CD4-positive, alpha-beta memory T cell (primary cell): ENCODE measurements at regions not wholly inside any gene's neighbourhood (a gene's known extent, or its start where the extent isn't known, plus 50 kb on each side); places are given as distances from the start of the nearest gene placed in this dataset.

Experiments
- CTCF ChIA-PET: fragments of 350-600 bp; sonication (Branson Sonifier 250); formaldehyde crosslinking; loops from one replicate; lab custom pipeline; 2021; ENCODE audit warnings: inconsistent platforms; ENCODE audit not compliant: partially characterized antibody; lab: Charles Lee
- POLR2A ChIA-PET: fragments of 350-600 bp; sonication (Branson Sonifier 250); formaldehyde crosslinking; loops from one replicate; lab custom pipeline; 2021; ENCODE audit not compliant: partially characterized antibody; lab: Charles Lee
- DNase-seq, 5 donors: peaks; one replicate each; pipeline versions ENCODE4 v3.0.0 to v3.0.0-alpha.2; 2020 to 2022; ENCODE audit warnings: mixed read lengths in 1 of 5
- H3K27ac ChIP-seq: one replicate; pipeline ENCODE4 v1.7.0; 2013; ENCODE audit warnings: low read depth, low read length
- H3K27me3 ChIP-seq: 2 replicates; pipeline ENCODE4 v1.7.0; 2013; ENCODE audit warnings: mild to moderate bottlenecking, low read length, moderate library complexity; ENCODE audit not compliant: insufficient read depth
- H3K36me3 ChIP-seq: 2 replicates; pipeline ENCODE4 v1.7.0; 2013; ENCODE audit warnings: mild to moderate bottlenecking, low read length, moderate library complexity; ENCODE audit not compliant: insufficient read depth
- H3K4me1 ChIP-seq: 2 replicates; pipeline ENCODE4 v1.7.0; 2013; ENCODE audit warnings: mild to moderate bottlenecking, low read length, moderate library complexity; ENCODE audit not compliant: insufficient read depth
- H3K4me3 ChIP-seq, 2 donors: one replicate each; pipeline ENCODE4 v1.7.0; 2013; ENCODE audit warnings: low read length in 2 of 2, mild to moderate bottlenecking in 1 of 2
- H3K9me3 ChIP-seq, 2 donors: one replicate each; pipeline ENCODE4 v1.7.0; 2013; ENCODE audit warnings: low read length in 2 of 2, control low read depth in 1 of 2; ENCODE audit not compliant: control insufficient read depth in 1 of 2
- H3K27ac Mint-ChIP-seq, 7 donors: one replicate each; pipeline ENCODE4 v1.8.0; 2020 to 2021; ENCODE audit warnings: mixed read lengths in 7 of 7, mild to moderate bottlenecking in 6 of 7, inconsistent platforms in 3 of 7, moderate library complexity in 3 of 7
- H3K27me3 Mint-ChIP-seq, 2 donors: one replicate each; pipeline ENCODE4 v1.8.0; 2020 to 2021; ENCODE audit warnings: mixed read lengths in 2 of 2
- H3K36me3 Mint-ChIP-seq, 2 donors: one replicate each; pipeline ENCODE4 v1.8.0; 2020 to 2021; ENCODE audit warnings: mixed read lengths in 2 of 2, inconsistent platforms in 1 of 2, mild to moderate bottlenecking in 1 of 2
- H3K4me1 Mint-ChIP-seq, 4 donors: one replicate each; pipeline ENCODE4 v1.8.0; 2020 to 2021; ENCODE audit warnings: mixed read lengths in 4 of 4, mild to moderate bottlenecking in 1 of 4
- H3K4me3 Mint-ChIP-seq, 8 donors: one replicate each; pipeline ENCODE4 v1.8.0; 2020 to 2021; ENCODE audit warnings: mixed read lengths in 8 of 8, mild to moderate bottlenecking in 7 of 8, moderate library complexity in 6 of 8, inconsistent platforms in 3 of 8
- H3K9me3 Mint-ChIP-seq, 8 donors: one replicate each; pipeline ENCODE4 v1.8.0; 2020 to 2021; ENCODE audit warnings: mixed read lengths in 8 of 8, mild to moderate bottlenecking in 5 of 8, inconsistent platforms in 3 of 8, moderate library complexity in 1 of 8
- intact Hi-C: fragments of 100-400 bp; cut with micrococcal nuclease; formaldehyde crosslinking; loops from one replicate; pipeline ENCODE4 v1.15.1; 2023

DNA sequence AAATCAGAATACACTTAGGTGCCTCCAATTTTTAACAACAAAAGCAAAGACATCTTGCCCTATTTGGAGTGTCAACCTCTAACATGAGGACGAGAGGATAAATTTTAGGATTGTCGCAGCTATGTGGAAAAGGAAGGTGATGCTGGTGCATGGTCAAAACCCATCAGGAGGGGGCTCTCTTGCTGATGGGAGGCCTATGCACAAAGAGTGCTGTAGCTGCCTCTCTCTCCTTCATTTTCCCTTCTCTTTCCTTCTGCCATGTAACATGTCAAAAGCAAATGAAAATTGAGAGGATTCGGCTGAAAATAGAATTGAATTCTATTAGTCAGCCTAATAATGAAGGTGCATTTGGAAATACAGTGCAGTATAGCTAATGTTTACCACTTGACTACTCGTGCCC, 578.7 kb upstream of the ZNF462 start:
- ChIA-PET CTCF (no interaction called here), POLR2A (no interaction called here)
- Histone ChIP-seq H3K36me3 (no peaks in the 10 kb centered on the region), H3K4me3 (no peak overlapping the region), H3K4me1 (no peaks in the 10 kb centered on the region), H3K9me3 (no peaks in the 10 kb centered on the region), H3K27me3 (no peaks in the 10 kb centered on the region), H3K27ac (no peak overlapping the region)
- intact Hi-C loops: no loop called here
- no peak for DNase-seq
- no peaks in the 10 kb centered on the region for H3K4me1 Mint-ChIP-seq
- peaks cover 0 to 42% (median 16%) of the 10 kb centered on the region in 8 donors for H3K9me3 Mint-ChIP-seq
- no peaks in the 10 kb centered on the region for H3K27me3 Mint-ChIP-seq
- H3K27ac Mint-ChIP-seq: no peak overlapping the region
- H3K4me3 Mint-ChIP-seq: no peak overlapping the region
- no peaks in the 10 kb centered on the region for H3K36me3 Mint-ChIP-seq

GRCh38 chr9:106286249-106286648, 576.7 kb upstream of the ZNF462 start:
- no peaks in the 10 kb centered on the region for H3K9me3 ChIP-seq
- Mint-ChIP-seq H3K4me1 (no peaks in the 10 kb centered on the region), H3K27ac (no peak overlapping the region), H3K9me3 (peaks cover 2 to 43% (median 16%) of the 10 kb centered on the region in 8 donors), H3K27me3 (no peaks in the 10 kb centered on the region), H3K36me3 (no peaks in the 10 kb centered on the region), H3K4me3 (no peak overlapping the region)
- no peak for DNase-seq
- H3K4me3 ChIP-seq: no peak overlapping the region
- H3K36me3 ChIP-seq: no peaks in the 10 kb centered on the region
- H3K4me1 ChIP-seq: no peaks in the 10 kb centered on the region
- no peak overlapping the region for H3K27ac ChIP-seq
- CTCF ChIA-PET: no interaction called here
- POLR2A ChIA-PET: no interaction called here
- intact Hi-C loops: no loop called here
- no peaks in the 10 kb centered on the region for H3K27me3 ChIP-seq

- H3K4me1 ChIP-seq: no peaks in the 10 kb centered on the region
- ChIA-PET POLR2A (no interaction called here), CTCF (no interaction called here)
- no peaks in the 10 kb centered on the region for H3K27me3 ChIP-seq
- no peaks in the 10 kb centered on the region for H3K4me1 Mint-ChIP-seq
- no peaks in the 10 kb centered on the region for H3K36me3 Mint-ChIP-seq
- H3K9me3 Mint-ChIP-seq: peaks cover 0 to 40% (median 18%) of the 10 kb centered on the region in 8 donors
- H3K9me3 ChIP-seq: no peaks in the 10 kb centered on the region
- no peaks in the 10 kb centered on the region for H3K36me3 ChIP-seq
- no peak overlapping the region for H3K4me3 Mint-ChIP-seq
- no peaks in the 10 kb centered on the region for H3K27me3 Mint-ChIP-seq
- intact Hi-C loops: no loop called here
- H3K27ac ChIP-seq: no peak overlapping the region
- no peak for DNase-seq
- H3K27ac Mint-ChIP-seq: no peak overlapping the region
- H3K4me3 ChIP-seq: no peak overlapping the region
These were observed 575.8 kb upstream of the ZNF462 start for GRCh38 chr9:106287091-106287631.

DNA sequence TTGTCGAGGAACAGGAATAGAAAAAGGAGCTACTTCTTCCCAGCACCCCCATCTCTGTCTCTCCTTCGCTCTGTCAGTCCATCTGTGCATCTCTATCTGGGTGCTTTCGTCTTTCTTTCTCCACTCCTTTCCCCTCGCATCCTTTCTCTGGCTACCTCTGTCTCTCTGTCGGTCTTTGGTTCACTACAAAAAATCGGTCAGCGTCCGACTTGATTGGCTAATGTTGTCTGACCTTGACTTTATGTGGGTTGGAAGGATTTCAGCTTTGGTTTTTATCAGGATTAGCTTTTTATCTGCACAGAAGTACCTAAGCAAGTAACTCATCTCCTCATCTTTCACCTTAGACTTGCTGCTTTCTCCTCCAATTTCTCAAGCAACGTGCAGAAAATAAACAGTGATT, 575.2 kb upstream of the ZNF462 start:
- no peak overlapping the region for H3K27ac Mint-ChIP-seq

GRCh38 chr9:106288689-106289088, 574.3 kb upstream of the ZNF462 start:
- H3K36me3 Mint-ChIP-seq: no peaks in the 10 kb centered on the region
- H3K27me3 Mint-ChIP-seq: no peaks in the 10 kb centered on the region
- intact Hi-C loops: no loop called here
- Histone ChIP-seq H3K9me3 (no peaks in the 10 kb centered on the region), H3K27me3 (no peaks in the 10 kb centered on the region), H3K4me1 (no peaks in the 10 kb centered on the region), H3K4me3 (no peak overlapping the region), H3K27ac (no peak overlapping the region), H3K36me3 (no peaks in the 10 kb centered on the region)
- ChIA-PET CTCF (no interaction called here), POLR2A (no interaction called here)
- H3K4me3 Mint-ChIP-seq: no peak overlapping the region
- no peaks in the 10 kb centered on the region for H3K4me1 Mint-ChIP-seq
- no peak overlapping the region for H3K27ac Mint-ChIP-seq
- peaks cover 0 to 30% (median 13%) of the 10 kb centered on the region in 8 donors for H3K9me3 Mint-ChIP-seq
- DNase-seq: no peak

More for the DNA sequence above, 575.2 kb upstream of the ZNF462 start:
- CTCF ChIA-PET: no interaction called here
- H3K27me3 Mint-ChIP-seq: no peaks in the 10 kb centered on the region
- Histone ChIP-seq H3K27me3 (no peaks in the 10 kb centered on the region), H3K4me1 (no peaks in the 10 kb centered on the region), H3K27ac (no peak overlapping the region), H3K36me3 (no peaks in the 10 kb centered on the region), H3K4me3 (no peak overlapping the region), H3K9me3 (no peaks in the 10 kb centered on the region)
- intact Hi-C loops: no loop called here
- POLR2A ChIA-PET: no interaction called here
- H3K4me3 Mint-ChIP-seq: no peak overlapping the region
- no peak for DNase-seq
- no peaks in the 10 kb centered on the region for H3K36me3 Mint-ChIP-seq
- H3K4me1 Mint-ChIP-seq: no peaks in the 10 kb centered on the region
- peaks cover 0 to 35% (median 14%) of the 10 kb centered on the region in 8 donors for H3K9me3 Mint-ChIP-seq

GRCh38 chr9:106291786-106292185, 571.2 kb upstream of the ZNF462 start:
- intact Hi-C loops: no loop called here
- no peaks in the 10 kb centered on the region for H3K4me1 Mint-ChIP-seq
- no peaks in the 10 kb centered on the region for H3K27me3 Mint-ChIP-seq
- ChIA-PET CTCF (no interaction called here), POLR2A (no interaction called here)
- H3K4me3 Mint-ChIP-seq: no peak overlapping the region
- no peak overlapping the region for H3K4me3 ChIP-seq
- H3K36me3 Mint-ChIP-seq: no peaks in the 10 kb centered on the region
- no peaks in the 10 kb centered on the region for H3K4me1 ChIP-seq
- H3K27me3 ChIP-seq: no peaks in the 10 kb centered on the region
- H3K36me3 ChIP-seq: no peaks in the 10 kb centered on the region
- no peak for DNase-seq
- H3K27ac Mint-ChIP-seq: no peak overlapping the region
- H3K27ac ChIP-seq: no peak overlapping the region
- H3K9me3 Mint-ChIP-seq: peaks cover 2 to 35% (median 13%) of the 10 kb centered on the region in 8 donors
- H3K9me3 ChIP-seq: no peaks in the 10 kb centered on the region

DNA sequence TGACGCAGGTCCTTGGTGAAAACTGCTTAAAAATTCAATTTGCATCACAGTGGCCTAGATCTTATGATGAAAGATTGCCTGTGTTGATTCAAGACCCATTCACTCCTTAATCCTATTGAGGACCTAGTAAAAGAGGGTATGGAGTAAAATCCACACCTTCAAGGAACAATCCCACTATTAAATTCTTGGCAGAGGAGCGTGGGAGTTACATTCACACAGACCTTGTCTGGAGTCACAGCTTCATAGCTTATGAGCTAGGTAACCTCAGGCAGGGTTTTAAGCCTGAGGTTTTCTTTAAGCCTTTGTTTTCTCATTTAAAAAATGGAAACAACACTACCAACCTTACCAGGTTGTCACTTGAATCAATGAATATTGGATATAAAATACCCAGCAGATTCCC, 566.5 kb upstream of the ZNF462 start:
- H3K36me3 Mint-ChIP-seq: no peaks in the 10 kb centered on the region
- no peaks in the 10 kb centered on the region for H3K36me3 ChIP-seq
- no peaks in the 10 kb centered on the region for H3K4me1 Mint-ChIP-seq
- CTCF ChIA-PET: no interaction called here
- intact Hi-C loops: no loop called here
- peaks cover 4 to 35% (median 9%) of the 10 kb centered on the region in 8 donors for H3K9me3 Mint-ChIP-seq
- no peaks in the 10 kb centered on the region for H3K27me3 ChIP-seq
- H3K4me3 Mint-ChIP-seq: no peak overlapping the region
- no peak for DNase-seq
- POLR2A ChIA-PET: no interaction called here
- no peak overlapping the region for H3K27ac ChIP-seq
- no peaks in the 10 kb centered on the region for H3K4me1 ChIP-seq
- H3K27ac Mint-ChIP-seq: no peak overlapping the region
- H3K4me3 ChIP-seq: no peak overlapping the region
- H3K27me3 Mint-ChIP-seq: no peaks in the 10 kb centered on the region
- no peaks in the 10 kb centered on the region for H3K9me3 ChIP-seq

DNA sequence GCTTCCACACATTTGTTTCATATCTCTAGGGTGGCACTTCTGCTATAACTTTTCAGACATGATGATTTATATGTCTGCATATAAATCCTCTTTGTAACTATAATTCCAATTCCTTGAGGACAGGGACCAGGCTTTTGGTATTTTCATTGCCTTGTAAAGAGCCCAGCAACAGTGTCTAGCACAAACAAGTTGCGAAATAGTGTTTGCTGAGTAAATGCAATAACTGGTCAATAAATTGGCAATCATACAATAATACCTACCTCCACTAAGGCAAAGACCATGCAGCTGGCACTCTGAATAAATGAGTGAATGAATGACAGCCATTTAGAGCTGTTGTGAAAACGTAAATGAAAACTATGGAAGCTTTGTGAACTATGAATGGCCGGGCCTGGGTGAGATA, 564.0 kb upstream of the ZNF462 start:
- Mint-ChIP-seq H3K4me3 (no peak overlapping the region), H3K27ac (no peak overlapping the region), H3K27me3 (no peaks in the 10 kb centered on the region), H3K36me3 (no peaks in the 10 kb centered on the region), H3K9me3 (peaks cover 7 to 37% (median 11%) of the 10 kb centered on the region in 8 donors), H3K4me1 (no peaks in the 10 kb centered on the region)
- Histone ChIP-seq H3K4me3 (no peak overlapping the region), H3K27ac (no peak overlapping the region), H3K9me3 (no peaks in the 10 kb centered on the region), H3K4me1 (no peaks in the 10 kb centered on the region), H3K27me3 (no peaks in the 10 kb centered on the region), H3K36me3 (no peaks in the 10 kb centered on the region)
- POLR2A ChIA-PET: no interaction called here
- CTCF ChIA-PET: no interaction called here
- intact Hi-C loops: no loop called here
- DNase-seq: no peak
